ENCODE measurements at regions not wholly inside any gene's neighbourhood (a gene's known extent, or its start where the extent isn't known, plus 50 kb on each side); places are given as distances from the start of the nearest gene placed in this dataset.

GRCh38 chr6:122322824-122323223, 76.6 kb upstream of the HSF2 start:
- H3K79me2 ChIP-seq (ENCODE audit: insufficient read depth, low read length): no peaks in the 10 kb centered on the region
- no peaks in the 10 kb centered on the region for H3K9me3 ChIP-seq (ENCODE audit: insufficient read depth, low read depth, low read length)
- H3F3A ChIP-seq (ENCODE audit: low read depth): no peaks in the 10 kb centered on the region
- H3K4me2 ChIP-seq (ENCODE audit: low read depth, low read length, poor library complexity, severe bottlenecking): peak overlapping the region; percentile 86
- TF ChIP-seq EZH2phosphoT487 (IDR thresholded peaks at IDR 0.05; ENCODE audit: borderline replicate concordance) (no peak), CTCF (conservative IDR thresholded peaks at IDR 0.05; ENCODE audit: low read length) (no peak)
- peak overlapping the region; percentile 99 for H2AFZ ChIP-seq (ENCODE audit: low read length)
- H3K9me2 ChIP-seq (replicated peaks; ENCODE audit: low read depth, low read length): no peaks in the 10 kb centered on the region
- H3K4me3 ChIP-seq (ENCODE audit: low read length, poor library complexity, severe bottlenecking): peak overlapping the region; percentile 81
- H3K4me1 ChIP-seq (ENCODE audit: insufficient read depth, low read length, poor library complexity, severe bottlenecking): peaks cover 15% of the 10 kb centered on the region
- H3K9ac ChIP-seq (ENCODE audit: low read depth, low read length, poor library complexity, severe bottlenecking): peak overlapping the region; percentile 67
- H3K27me3 ChIP-seq (ENCODE audit: insufficient read depth, low read length, poor library complexity, severe bottlenecking): no peaks in the 10 kb centered on the region
- no peaks in the 10 kb centered on the region for H4K20me1 ChIP-seq (ENCODE audit: insufficient read depth, low read length, poor library complexity, severe bottlenecking)
- H3K36me3 ChIP-seq (ENCODE audit: insufficient read depth, low read length): no peaks in the 10 kb centered on the region

GRCh38 chr6:122323361-122323760, 76.1 kb upstream of the HSF2 start:
- Histone ChIP-seq H2AFZ (ENCODE audit: low read length) (peak overlapping the region; percentile 99), H3K4me3 (ENCODE audit: low read length, poor library complexity, severe bottlenecking) (peak overlapping the region; percentile 81), H3K9me3 (ENCODE audit: insufficient read depth, low read depth, low read length) (no peaks in the 10 kb centered on the region), H3F3A (ENCODE audit: low read depth) (no peaks in the 10 kb centered on the region), H4K20me1 (ENCODE audit: insufficient read depth, low read length, poor library complexity, severe bottlenecking) (no peaks in the 10 kb centered on the region), H3K27me3 (ENCODE audit: insufficient read depth, low read length, poor library complexity, severe bottlenecking) (no peaks in the 10 kb centered on the region), H3K36me3 (ENCODE audit: insufficient read depth, low read length) (no peaks in the 10 kb centered on the region), H3K4me2 (ENCODE audit: low read depth, low read length, poor library complexity, severe bottlenecking) (peak overlapping the region; percentile 86), H3K9ac (ENCODE audit: low read depth, low read length, poor library complexity, severe bottlenecking) (peak overlapping the region; percentile 67), H3K79me2 (ENCODE audit: insufficient read depth, low read length) (no peaks in the 10 kb centered on the region), H3K4me1 (ENCODE audit: insufficient read depth, low read length, poor library complexity, severe bottlenecking) (peaks cover 15% of the 10 kb centered on the region), H3K9me2 (replicated peaks; ENCODE audit: low read depth, low read length) (no peaks in the 10 kb centered on the region)
- no peak for TF ChIP-seq EZH2phosphoT487 (IDR thresholded peaks at IDR 0.05; ENCODE audit: borderline replicate concordance)
- no peak for TF ChIP-seq CTCF (conservative IDR thresholded peaks at IDR 0.05; ENCODE audit: low read length)

GRCh38 chr6:122330315-122330714, 69.1 kb upstream of the HSF2 start:
- Histone ChIP-seq H3K4me2 (ENCODE audit: low read depth, low read length, poor library complexity, severe bottlenecking) (no peak overlapping the region), H3K4me3 (ENCODE audit: low read length, poor library complexity, severe bottlenecking) (no peak overlapping the region), H3K9ac (ENCODE audit: low read depth, low read length, poor library complexity, severe bottlenecking) (no peak overlapping the region), H3K4me1 (ENCODE audit: insufficient read depth, low read length, poor library complexity, severe bottlenecking) (no peaks in the 10 kb centered on the region), H3K9me2 (replicated peaks; ENCODE audit: low read depth, low read length) (no peaks in the 10 kb centered on the region), H3K9me3 (ENCODE audit: insufficient read depth, low read depth, low read length) (no peaks in the 10 kb centered on the region), H4K20me1 (ENCODE audit: insufficient read depth, low read length, poor library complexity, severe bottlenecking) (no peaks in the 10 kb centered on the region), H3K27me3 (ENCODE audit: insufficient read depth, low read length, poor library complexity, severe bottlenecking) (no peaks in the 10 kb centered on the region), H3K79me2 (ENCODE audit: insufficient read depth, low read length) (no peaks in the 10 kb centered on the region), H2AFZ (ENCODE audit: low read length) (no peak overlapping the region), H3K36me3 (ENCODE audit: insufficient read depth, low read length) (no peaks in the 10 kb centered on the region), H3F3A (ENCODE audit: low read depth) (no peaks in the 10 kb centered on the region)
- TF ChIP-seq EZH2phosphoT487 (IDR thresholded peaks at IDR 0.05; ENCODE audit: borderline replicate concordance): no peak
- no peak for TF ChIP-seq CTCF (conservative IDR thresholded peaks at IDR 0.05; ENCODE audit: low read length)

Measured in Loucy (cell line).